IMR-90 (cell line): ENCODE measurements at regions not wholly inside any gene's neighbourhood (a gene's known extent, or its start where the extent isn't known, plus 50 kb on each side); places are given as distances from the start of the nearest gene placed in this dataset.

Experiments
- ATAC-seq: fragments of 200-7000 bp; cut with Tn5 transposase; 2 replicates; pipeline ENCODE4 v1.9.1; 2020; ENCODE audit warnings: low read depth, mild to moderate bottlenecking, moderate library complexity
- BruUV-seq: library from RNA; stranded (reverse); fragments of 400-500 nt; replicated peaks from 2 replicates; lab custom pipeline; 2021; lab: Mats Ljungman, UMichigan
- CTCF ChIA-PET: fragments of 300-600 bp; formaldehyde crosslinking; extraction: SDS; loops from one replicate; lab custom pipeline; 2021; ENCODE audit warnings: antibody characterized with exemption; lab: Yijun Ruan, JAX
- POLR2A ChIA-PET: fragments of 300-600 bp; sonication (Branson Sonifier 250); formaldehyde crosslinking; loops from one replicate; lab custom pipeline; 2022; ENCODE audit warnings: antibody characterized with exemption; ENCODE audit not compliant: unreplicated experiment; lab: Charles Lee
- DNase-seq: peaks from one replicate; pipeline ENCODE4 v3.0.0; 2013
- H2AFZ ChIP-seq: replicated peaks from 2 replicates; pipeline ENCODE3; 2013; ENCODE audit warnings: low read length, mild to moderate bottlenecking; ENCODE audit not compliant: poor library complexity
- H2AK5ac ChIP-seq: 2 replicates; pipeline ENCODE4 v1.6.1; 2013; ENCODE audit warnings: low read depth, low read length, inconsistent platforms
- H2AK9ac ChIP-seq: replicated peaks from 2 replicates; pipeline ENCODE3; 2013; ENCODE audit warnings: mild to moderate bottlenecking, low read depth, low read length, moderate library complexity; ENCODE audit not compliant: poor library complexity
- H2BK120ac ChIP-seq: 2 replicates; pipeline ENCODE4 v1.6.1; 2013; ENCODE audit warnings: low read depth, low read length, inconsistent platforms
- H2BK15ac ChIP-seq: 3 replicates; pipeline ENCODE4 v1.6.1; 2013; ENCODE audit warnings: low read depth, low read length, inconsistent platforms
- H2BK20ac ChIP-seq: 2 replicates; pipeline ENCODE4 v1.6.1; 2013; ENCODE audit warnings: low read depth, mild to moderate bottlenecking, inconsistent platforms, low read length, moderate library complexity
- H2BK5ac ChIP-seq: 2 replicates; pipeline ENCODE4 v1.6.1; 2013; ENCODE audit warnings: mild to moderate bottlenecking, low read depth, low read length, inconsistent platforms; ENCODE audit not compliant: poor library complexity, severe bottlenecking
- H3K14ac ChIP-seq: replicated peaks from 2 replicates; pipeline ENCODE4 v1.6.1; 2013; ENCODE audit warnings: low read depth, low read length, inconsistent platforms
- H3K18ac ChIP-seq: 2 replicates; pipeline ENCODE4 v1.6.1; 2013; ENCODE audit warnings: low read depth, low read length, control low read depth
- H3K23ac ChIP-seq: 2 replicates; pipeline ENCODE4 v1.6.1; 2013; ENCODE audit warnings: low read depth, low read length, inconsistent platforms
- H3K27ac ChIP-seq: 2 replicates; pipeline ENCODE4 v1.5.1; 2013; ENCODE audit warnings: mild to moderate bottlenecking, control low read depth, low read length; ENCODE audit not compliant: insufficient read depth
- H3K27me3 ChIP-seq: 2 replicates; pipeline ENCODE4 v1.6.1; 2013; ENCODE audit warnings: low read length; ENCODE audit not compliant: control insufficient read depth, insufficient read depth
- H3K36me3 ChIP-seq: 2 replicates; pipeline ENCODE4 v1.6.1; 2013; ENCODE audit warnings: low read length, mixed read lengths; ENCODE audit not compliant: control insufficient read depth, insufficient read depth
- H3K4ac ChIP-seq: 2 replicates; pipeline ENCODE4 v1.6.1; 2013; ENCODE audit warnings: low read depth, low read length, inconsistent platforms
- H3K4me1 ChIP-seq: 2 replicates; pipeline ENCODE4 v1.6.1; 2013; ENCODE audit warnings: low read length, mixed read lengths; ENCODE audit not compliant: control insufficient read depth, insufficient read depth
- H3K4me2 ChIP-seq: 2 replicates; pipeline ENCODE4 v1.6.1; 2013; ENCODE audit warnings: low read depth, mild to moderate bottlenecking, control low read depth, low read length, moderate library complexity
- H3K4me3 ChIP-seq: 2 replicates; pipeline ENCODE4 v1.5.1; 2013; ENCODE audit warnings: low read depth, mild to moderate bottlenecking, control low read depth, low read length, moderate library complexity; ENCODE audit not compliant: insufficient read depth
- H3K56ac ChIP-seq: 2 replicates; pipeline ENCODE4 v1.6.1; 2013; ENCODE audit warnings: low read length, inconsistent platforms; ENCODE audit not compliant: insufficient read depth; ENCODE audit errors: extremely low read depth
- H3K79me1 ChIP-seq, 2 experiments: 2 replicates each; pipeline ENCODE4 v1.6.1; 2013; ENCODE audit warnings: low read length in 2 of 2, inconsistent platforms in 1 of 2, low read depth in 1 of 2
- H3K9ac ChIP-seq: 2 replicates; pipeline ENCODE4 v1.6.1; 2013; ENCODE audit warnings: low read depth, low read length, control low read depth
- H3K9me1 ChIP-seq: 2 replicates; pipeline ENCODE4 v1.6.1; 2013; ENCODE audit warnings: low read length, inconsistent platforms; ENCODE audit not compliant: insufficient read depth
- H3K9me3 ChIP-seq: 2 replicates; pipeline ENCODE4 v1.6.1; 2013; ENCODE audit warnings: low read length; ENCODE audit not compliant: control insufficient read depth, insufficient read depth
- H4K20me1 ChIP-seq: 2 replicates; pipeline ENCODE4 v1.6.1; 2013; ENCODE audit warnings: low read length, inconsistent platforms; ENCODE audit not compliant: insufficient read depth
- H4K5ac ChIP-seq: 2 replicates; pipeline ENCODE4 v1.6.1; 2013; ENCODE audit warnings: mild to moderate bottlenecking, low read depth, low read length, control low read depth
- H4K8ac ChIP-seq, 2 experiments: 2 replicates each; pipeline ENCODE4 v1.6.1; 2013; ENCODE audit warnings: low read depth in 2 of 2, low read length in 2 of 2, control low read depth in 1 of 2, inconsistent platforms in 1 of 2
- H4K91ac ChIP-seq: 2 replicates; pipeline ENCODE4 v1.6.1; 2013; ENCODE audit warnings: low read depth, low read length, inconsistent platforms; ENCODE audit not compliant: insufficient read depth
- BHLHE40 ChIP-seq: fragments of 150-350 bp; IDR thresholded peaks from 2 replicates; pipeline ENCODE4 v1.6.1; 2016; ENCODE audit warnings: mild to moderate bottlenecking, low read depth, low read length
- CEBPB ChIP-seq: IDR thresholded peaks from 2 replicates; pipeline ENCODE4 v1.6.1; 2012; ENCODE audit warnings: low read depth, low read length, improper control_type of control experiment
- CHD1 ChIP-seq: IDR thresholded peaks from 2 replicates; pipeline ENCODE4 v1.6.1; 2012; ENCODE audit warnings: low read depth, low read length, improper control_type of control experiment
- FOS ChIP-seq: fragments of 150-350 bp; IDR thresholded peaks from 2 replicates; pipeline ENCODE4 v1.6.1; 2016; ENCODE audit warnings: low read depth, low read length
- MAFK ChIP-seq: IDR thresholded peaks from 2 replicates; pipeline ENCODE4 v1.6.1; 2012; ENCODE audit warnings: low read depth, low read length, improper control_type of control experiment
- MAZ ChIP-seq: IDR thresholded peaks from 2 replicates; pipeline ENCODE4 v1.6.1; 2012; ENCODE audit warnings: low read depth, mild to moderate bottlenecking, low read length, improper control_type of control experiment, moderate library complexity, borderline replicate concordance
- MXI1 ChIP-seq: IDR thresholded peaks from 2 replicates; pipeline ENCODE4 v1.6.1; 2012; ENCODE audit warnings: low read depth, mild to moderate bottlenecking, low read length, moderate library complexity, borderline replicate concordance
- NFE2L2 ChIP-seq: fragments of 150-350 bp; IDR thresholded peaks from 2 replicates; pipeline ENCODE4 v1.6.1; 2016; ENCODE audit warnings: low read depth, mild to moderate bottlenecking, low read length
- POLR2A ChIP-seq: IDR thresholded peaks from 2 replicates; pipeline ENCODE4 v1.6.1; 2012; ENCODE audit warnings: mild to moderate bottlenecking, low read depth, low read length
- RAD21 ChIP-seq: IDR thresholded peaks from 2 replicates; pipeline ENCODE4 v1.6.1; 2012; ENCODE audit warnings: low read length, improper control_type of control experiment
- RCOR1 ChIP-seq: IDR thresholded peaks from 2 replicates; pipeline ENCODE4 v1.6.1; 2012; ENCODE audit warnings: mild to moderate bottlenecking, low read length, improper control_type of control experiment; ENCODE audit not compliant: insufficient replicate concordance
- RFX5 ChIP-seq: IDR thresholded peaks from 2 replicates; pipeline ENCODE4 v1.8.0; 2012; ENCODE audit warnings: low read depth, mild to moderate bottlenecking, low read length, moderate library complexity
- SMC3 ChIP-seq: fragments of 150-350 bp; IDR thresholded peaks from 2 replicates; pipeline ENCODE4 v1.6.1; 2016; ENCODE audit warnings: low read depth, mild to moderate bottlenecking, antibody characterized with exemption, low read length, moderate library complexity
- WGBS, 2 experiments: methylation state at CpG; one replicate each; pipeline versions ENCODE4 v1.1.5 to v1.1.7; 2013; ENCODE audit warnings: missing lambda C conversion rate in 2 of 2; ENCODE audit not compliant: insufficient read length in 1 of 2; ENCODE audit errors: extremely low coverage in 2 of 2; 5-methylcytosine and 5-hydroxymethylcytosine counted together
- dilution Hi-C: fragments of 300-500 bp; cut with HindIII; formaldehyde crosslinking; loops from one replicate; pipeline ENCODE4 v1.14.3; 2018; ENCODE audit warnings: low sequenced_read_pairs; ENCODE audit not compliant: unreplicated experiment
- in situ Hi-C: fragments of 300-500 bp; cut with MboI; formaldehyde crosslinking; loops from 3 replicates; pipeline ENCODE4 v1.14.3; 2019; ENCODE audit warnings: low sequenced_read_pairs, inconsistent platforms, mixed read lengths
- intact Hi-C: fragments of 100-400 bp; cut with micrococcal nuclease; formaldehyde crosslinking; loops from 2 replicates; pipeline ENCODE4 v1.10.0; 2022
- TF ChIP-seq, protein P1 (sequence below): conservative IDR thresholded peaks from 2 replicates; pipeline ENCODE4 v1.5.1; 2012; ENCODE audit warnings: mild to moderate bottlenecking, low read depth, low read length, improper control_type of control experiment
- TF ChIP-seq, protein P2 (sequence below): fragments of 150-350 bp; IDR thresholded peaks from 2 replicates; pipeline ENCODE4 v1.6.1; 2016; ENCODE audit warnings: low read depth, mild to moderate bottlenecking, low read length, moderate library complexity, borderline replicate concordance
- TF ChIP-seq, protein P3 (sequence below): fragments of 150-350 bp; IDR thresholded peaks from 2 replicates; pipeline ENCODE4 v1.6.1; 2017; ENCODE audit warnings: mild to moderate bottlenecking, antibody characterized with exemption, low read length, low read depth

DNA sequence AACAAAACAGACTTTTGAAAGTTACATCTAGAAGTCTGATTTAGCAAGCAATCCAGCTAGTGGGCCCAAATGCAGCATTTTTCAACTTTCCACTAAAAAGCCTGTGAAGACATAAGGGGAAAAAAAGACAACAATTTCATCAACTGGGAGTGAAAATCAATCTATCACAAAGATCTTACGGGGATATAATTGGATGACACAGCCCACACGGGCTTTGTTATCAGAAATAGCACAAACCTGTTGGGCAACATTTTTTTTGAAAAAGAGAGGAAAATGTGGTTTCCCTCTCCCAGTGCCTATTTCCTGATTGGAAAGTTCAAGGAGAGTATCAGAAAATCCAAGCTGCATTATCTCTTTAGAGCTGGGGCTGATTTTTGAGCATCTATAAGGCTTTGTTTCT lies 132.7 kb downstream of the EVA1A start:
- Histone ChIP-seq H3K18ac (no peak overlapping the region), H3K56ac (no peak overlapping the region), H3K9me1 (no peaks in the 10 kb centered on the region; the same call in 1 of the 2 replicates), H3K4me1 (no peaks in the 10 kb centered on the region), H3K4me3 (no peak overlapping the region), H2AK9ac (no peak overlapping the region), H3K27me3 (peaks cover 19% of the 10 kb centered on the region), H4K91ac (no peak overlapping the region), H3K79me1 (no peaks in the 10 kb centered on the region), H4K20me1 (no peaks in the 10 kb centered on the region), H3K9me3 (no peaks in the 10 kb centered on the region), H3K9ac (no peak overlapping the region), H3K4me2 (no peak overlapping the region), H2BK120ac (no peak overlapping the region), H2BK20ac (no peak overlapping the region), H4K8ac (no peak overlapping the region), H4K5ac (no peak overlapping the region), H3K36me3 (no peaks in the 10 kb centered on the region), H2AK5ac (no peak overlapping the region), H2BK5ac (no peak overlapping the region), H3K23ac (no peak overlapping the region), H3K27ac (no peak overlapping the region), H3K14ac (no peak overlapping the region), H2BK15ac (no peak overlapping the region), H2AFZ (no peak overlapping the region), H3K4ac (no peak overlapping the region)
- no TSS peak for BruUV-seq
- TF ChIP-seq CHD1 = no peak
- TF ChIP-seq CEBPB = no peak
- TF ChIP-seq RCOR1 = no peak
- TF ChIP-seq BHLHE40 = no peak
- TF ChIP-seq, protein P1, sequence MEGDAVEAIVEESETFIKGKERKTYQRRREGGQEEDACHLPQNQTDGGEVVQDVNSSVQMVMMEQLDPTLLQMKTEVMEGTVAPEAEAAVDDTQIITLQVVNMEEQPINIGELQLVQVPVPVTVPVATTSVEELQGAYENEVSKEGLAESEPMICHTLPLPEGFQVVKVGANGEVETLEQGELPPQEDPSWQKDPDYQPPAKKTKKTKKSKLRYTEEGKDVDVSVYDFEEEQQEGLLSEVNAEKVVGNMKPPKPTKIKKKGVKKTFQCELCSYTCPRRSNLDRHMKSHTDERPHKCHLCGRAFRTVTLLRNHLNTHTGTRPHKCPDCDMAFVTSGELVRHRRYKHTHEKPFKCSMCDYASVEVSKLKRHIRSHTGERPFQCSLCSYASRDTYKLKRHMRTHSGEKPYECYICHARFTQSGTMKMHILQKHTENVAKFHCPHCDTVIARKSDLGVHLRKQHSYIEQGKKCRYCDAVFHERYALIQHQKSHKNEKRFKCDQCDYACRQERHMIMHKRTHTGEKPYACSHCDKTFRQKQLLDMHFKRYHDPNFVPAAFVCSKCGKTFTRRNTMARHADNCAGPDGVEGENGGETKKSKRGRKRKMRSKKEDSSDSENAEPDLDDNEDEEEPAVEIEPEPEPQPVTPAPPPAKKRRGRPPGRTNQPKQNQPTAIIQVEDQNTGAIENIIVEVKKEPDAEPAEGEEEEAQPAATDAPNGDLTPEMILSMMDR = no peak
- TF ChIP-seq RFX5 = no peak
- no peak for TF ChIP-seq NFE2L2
- TF ChIP-seq SMC3 = no peak
- TF ChIP-seq MAFK = no peak
- TF ChIP-seq MXI1 = no peak
- TF ChIP-seq, protein P2, sequence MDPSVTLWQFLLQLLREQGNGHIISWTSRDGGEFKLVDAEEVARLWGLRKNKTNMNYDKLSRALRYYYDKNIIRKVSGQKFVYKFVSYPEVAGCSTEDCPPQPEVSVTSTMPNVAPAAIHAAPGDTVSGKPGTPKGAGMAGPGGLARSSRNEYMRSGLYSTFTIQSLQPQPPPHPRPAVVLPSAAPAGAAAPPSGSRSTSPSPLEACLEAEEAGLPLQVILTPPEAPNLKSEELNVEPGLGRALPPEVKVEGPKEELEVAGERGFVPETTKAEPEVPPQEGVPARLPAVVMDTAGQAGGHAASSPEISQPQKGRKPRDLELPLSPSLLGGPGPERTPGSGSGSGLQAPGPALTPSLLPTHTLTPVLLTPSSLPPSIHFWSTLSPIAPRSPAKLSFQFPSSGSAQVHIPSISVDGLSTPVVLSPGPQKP = no peak
- no peak for TF ChIP-seq RAD21
- TF ChIP-seq MAZ = no peak
- TF ChIP-seq, protein P3, sequence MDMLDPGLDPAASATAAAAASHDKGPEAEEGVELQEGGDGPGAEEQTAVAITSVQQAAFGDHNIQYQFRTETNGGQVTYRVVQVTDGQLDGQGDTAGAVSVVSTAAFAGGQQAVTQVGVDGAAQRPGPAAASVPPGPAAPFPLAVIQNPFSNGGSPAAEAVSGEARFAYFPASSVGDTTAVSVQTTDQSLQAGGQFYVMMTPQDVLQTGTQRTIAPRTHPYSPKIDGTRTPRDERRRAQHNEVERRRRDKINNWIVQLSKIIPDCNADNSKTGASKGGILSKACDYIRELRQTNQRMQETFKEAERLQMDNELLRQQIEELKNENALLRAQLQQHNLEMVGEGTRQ = no peak
- no peak for TF ChIP-seq POLR2A
- no peak for TF ChIP-seq FOS
- dilution Hi-C loops = no loop called here
- ATAC-seq = no peak
- CTCF ChIA-PET = interaction anchor here (0.6 to 0.9 kb wide), 2 partner anchors 10 to 60 kb away, joined by 3 read pairs; no protein-coding TSS in a partner anchor
- in situ Hi-C loops = no loop called here
- intact Hi-C loops = no loop called here
- POLR2A ChIA-PET = no interaction called here
- DNase-seq = no peak
- no CpG with 5 or more reads among the region's 2 CpGs for WGBS, 2 experiments
